ENCODE measurements at regions not wholly inside any gene's neighbourhood (a gene's known extent, or its start where the extent isn't known, plus 50 kb on each side); places are given as distances from the start of the nearest gene placed in this dataset.

DNA sequence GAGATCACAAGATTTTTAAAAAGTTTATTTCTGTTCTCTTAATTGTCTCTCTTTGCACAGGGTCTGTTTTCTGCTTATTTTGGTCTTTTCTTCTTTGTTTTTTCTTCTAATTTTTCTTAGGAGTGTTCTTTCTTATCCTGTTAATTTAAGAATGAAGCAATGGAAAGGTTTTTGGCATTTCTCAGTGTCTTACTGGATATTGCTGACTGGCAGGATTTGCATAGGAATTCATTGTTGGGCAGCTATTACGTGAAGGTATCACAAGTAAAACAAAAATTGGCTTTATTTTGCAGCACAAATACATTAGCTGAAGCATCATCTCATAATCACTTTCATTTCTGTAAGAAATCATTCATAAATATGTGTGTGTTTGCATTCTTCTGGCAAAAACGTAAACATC lies 566.9 kb upstream of the CDH6 start:
- Histone ChIP-seq H3K36me3 (no peaks in the 10 kb centered on the region), H3K4me1 (ENCODE audit: low read depth) (no peaks in the 10 kb centered on the region), H3K9me3 (ENCODE audit: low read depth) (no peaks in the 10 kb centered on the region), H3K27ac (no peak overlapping the region), H3K27me3 (no peaks in the 10 kb centered on the region), H3K4me3 (no peak overlapping the region)
- no peak for DNase-seq (ENCODE audit: low read depth in 1 of 2, low spot score in 1 of 2)
- TF ChIP-seq, protein P1, sequence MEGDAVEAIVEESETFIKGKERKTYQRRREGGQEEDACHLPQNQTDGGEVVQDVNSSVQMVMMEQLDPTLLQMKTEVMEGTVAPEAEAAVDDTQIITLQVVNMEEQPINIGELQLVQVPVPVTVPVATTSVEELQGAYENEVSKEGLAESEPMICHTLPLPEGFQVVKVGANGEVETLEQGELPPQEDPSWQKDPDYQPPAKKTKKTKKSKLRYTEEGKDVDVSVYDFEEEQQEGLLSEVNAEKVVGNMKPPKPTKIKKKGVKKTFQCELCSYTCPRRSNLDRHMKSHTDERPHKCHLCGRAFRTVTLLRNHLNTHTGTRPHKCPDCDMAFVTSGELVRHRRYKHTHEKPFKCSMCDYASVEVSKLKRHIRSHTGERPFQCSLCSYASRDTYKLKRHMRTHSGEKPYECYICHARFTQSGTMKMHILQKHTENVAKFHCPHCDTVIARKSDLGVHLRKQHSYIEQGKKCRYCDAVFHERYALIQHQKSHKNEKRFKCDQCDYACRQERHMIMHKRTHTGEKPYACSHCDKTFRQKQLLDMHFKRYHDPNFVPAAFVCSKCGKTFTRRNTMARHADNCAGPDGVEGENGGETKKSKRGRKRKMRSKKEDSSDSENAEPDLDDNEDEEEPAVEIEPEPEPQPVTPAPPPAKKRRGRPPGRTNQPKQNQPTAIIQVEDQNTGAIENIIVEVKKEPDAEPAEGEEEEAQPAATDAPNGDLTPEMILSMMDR (IDR thresholded peaks at IDR 0.05; ENCODE audit: low read depth, low read length) = no peak

- TF ChIP-seq, protein P1 (IDR thresholded peaks at IDR 0.05; ENCODE audit: low read depth, low read length) = no peak
- Histone ChIP-seq H3K27ac (no peak overlapping the region), H3K9me3 (ENCODE audit: low read depth) (no peaks in the 10 kb centered on the region), H3K36me3 (no peaks in the 10 kb centered on the region), H3K27me3 (no peaks in the 10 kb centered on the region), H3K4me1 (ENCODE audit: low read depth) (no peaks in the 10 kb centered on the region), H3K4me3 (no peak overlapping the region)
- DNase-seq (ENCODE audit: low read depth in 1 of 2, low spot score in 1 of 2) = no peak
These were observed 572.9 kb upstream of the CDH6 start for GRCh38 chr5:30620481-30621085.

GRCh38 chr5:30608501-30608900 lies 585.0 kb upstream of the CDH6 start:
- Histone ChIP-seq H3K27me3 (no peaks in the 10 kb centered on the region), H3K4me1 (ENCODE audit: low read depth) (no peaks in the 10 kb centered on the region), H3K9me3 (ENCODE audit: low read depth) (no peaks in the 10 kb centered on the region), H3K36me3 (no peaks in the 10 kb centered on the region), H3K27ac (no peak overlapping the region), H3K4me3 (no peak overlapping the region)
- TF ChIP-seq, protein P1 (IDR thresholded peaks at IDR 0.05; ENCODE audit: low read depth, low read length) = no peak
- no peak for DNase-seq (ENCODE audit: low read depth in 1 of 2, low spot score in 1 of 2)

DNA sequence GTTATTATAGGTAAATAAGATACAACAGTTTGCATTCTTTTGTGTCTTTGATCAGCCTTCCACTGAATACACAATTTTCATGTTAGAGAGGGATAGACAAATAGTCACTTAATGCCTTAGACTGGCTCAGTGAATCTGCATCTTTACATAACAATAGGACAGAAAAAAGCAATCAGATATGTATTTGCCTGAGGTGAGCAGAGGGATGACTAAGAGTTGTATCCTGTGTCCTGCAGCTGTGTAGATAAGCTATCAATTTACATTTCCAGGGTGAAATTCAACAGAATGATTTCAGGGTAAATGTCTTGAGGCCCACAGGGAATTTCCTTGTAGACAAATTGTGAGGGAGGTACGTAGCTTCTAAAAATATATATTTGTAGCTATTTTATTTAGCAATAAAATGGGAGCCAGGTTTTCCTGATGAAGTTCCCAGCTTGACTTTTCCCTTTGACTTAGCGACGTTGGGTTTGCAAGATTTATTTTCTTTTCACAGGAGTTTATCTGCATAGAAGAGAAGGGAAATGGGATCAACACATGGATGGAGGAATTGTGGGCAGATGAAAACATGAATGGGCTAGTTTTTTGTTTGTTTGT lies 586.1 kb upstream of the CDH6 start:
- no peak overlapping the region for H3K4me3 ChIP-seq
- H3K9me3 ChIP-seq (ENCODE audit: low read depth) = no peaks in the 10 kb centered on the region
- H3K27ac ChIP-seq = no peak overlapping the region
- no peaks in the 10 kb centered on the region for H3K27me3 ChIP-seq
- DNase-seq (ENCODE audit: low read depth in 1 of 2, low spot score in 1 of 2) = no peak
- H3K36me3 ChIP-seq = no peaks in the 10 kb centered on the region
- TF ChIP-seq, protein P1 (IDR thresholded peaks at IDR 0.05; ENCODE audit: low read depth, low read length) = no peak
- no peaks in the 10 kb centered on the region for H3K4me1 ChIP-seq (ENCODE audit: low read depth)

DNA sequence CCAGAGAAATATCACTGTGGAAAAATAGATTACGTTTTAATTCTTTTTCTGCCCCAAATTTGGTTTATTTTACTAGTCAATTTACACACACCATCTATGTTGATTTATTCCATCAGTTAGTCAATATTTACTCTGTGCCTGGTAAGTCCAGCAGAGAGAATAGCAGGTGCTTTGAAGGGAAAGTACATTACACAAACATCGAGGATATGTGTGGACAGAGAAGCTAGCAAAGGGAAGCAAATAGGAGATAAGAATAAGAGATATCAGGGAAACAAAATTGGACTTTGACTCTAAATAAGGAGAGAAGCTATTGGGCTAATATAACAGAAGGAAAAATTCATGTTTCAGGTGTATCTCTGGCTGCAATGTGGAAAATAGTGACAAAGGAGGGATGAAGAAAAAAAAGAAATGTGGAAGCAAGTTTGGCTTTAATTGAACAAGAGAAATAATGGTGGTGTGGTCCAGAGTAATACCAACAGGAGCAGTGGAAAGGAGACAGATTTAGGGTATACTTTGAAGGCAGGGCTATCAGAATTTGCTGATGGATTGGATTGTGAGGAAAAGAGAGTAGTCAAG lies 587.7 kb upstream of the CDH6 start:
- H3K27me3 ChIP-seq = no peaks in the 10 kb centered on the region
- no peak for DNase-seq (ENCODE audit: low read depth in 1 of 2, low spot score in 1 of 2)
- H3K9me3 ChIP-seq (ENCODE audit: low read depth) = no peaks in the 10 kb centered on the region
- TF ChIP-seq, protein P1 (IDR thresholded peaks at IDR 0.05; ENCODE audit: low read depth, low read length) = no peak
- no peaks in the 10 kb centered on the region for H3K4me1 ChIP-seq (ENCODE audit: low read depth)
- H3K36me3 ChIP-seq = no peaks in the 10 kb centered on the region
- H3K27ac ChIP-seq = no peak overlapping the region
- no peak overlapping the region for H3K4me3 ChIP-seq

All from cardiac muscle cell (in vitro differentiated cells and primary cell).